GM21619 (cell line): ENCODE measurements at regions not wholly inside any gene's neighbourhood (a gene's known extent, or its start where the extent isn't known, plus 50 kb on each side); places are given as distances from the start of the nearest gene placed in this dataset.

Experiments used
- ATAC-seq: cut with Tn5 transposase; IDR thresholded peaks from one replicate; pipeline ENCODE4 v1.9.1; 2021; ENCODE audit not compliant: unreplicated experiment

DNA sequence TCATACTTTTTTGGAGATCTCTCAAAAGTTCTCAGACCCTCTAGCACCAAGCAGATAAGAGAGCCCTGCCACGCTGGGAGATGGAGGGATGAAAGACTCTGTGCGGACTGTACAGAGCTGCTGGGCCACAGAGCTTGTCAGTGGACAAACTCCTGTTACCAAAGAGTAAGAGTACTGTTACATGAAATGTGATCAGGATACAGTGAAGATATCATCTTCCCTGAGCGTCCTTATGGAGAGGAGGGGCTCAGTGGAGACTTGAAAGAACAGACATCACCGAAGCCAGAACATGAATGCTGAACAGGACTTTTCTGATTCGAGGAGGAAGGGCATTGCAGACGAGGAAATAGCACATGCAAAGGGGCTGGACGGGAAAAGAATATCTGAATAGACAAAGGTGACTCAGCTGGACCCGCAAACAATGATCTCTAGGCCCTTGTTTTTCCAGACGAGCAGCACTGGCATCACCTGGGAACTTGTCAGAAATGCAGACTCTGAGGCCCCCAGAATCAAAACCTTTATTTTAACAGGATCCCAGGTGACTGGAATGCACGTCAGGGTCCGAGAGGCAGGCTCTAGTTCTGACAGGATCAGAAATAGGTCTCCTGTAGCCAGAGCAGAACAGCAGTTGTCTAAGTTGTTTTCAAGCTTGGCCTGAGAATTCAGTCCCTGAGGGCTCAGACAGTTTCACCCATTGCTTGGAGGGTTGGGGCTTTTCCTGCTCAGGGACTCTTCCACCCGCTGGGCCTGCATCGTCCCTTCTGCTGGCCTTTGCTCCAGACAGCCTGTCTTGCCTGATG lies 277.9 kb downstream of the RPLP1 start:
- ATAC-seq = no peak

DNA sequence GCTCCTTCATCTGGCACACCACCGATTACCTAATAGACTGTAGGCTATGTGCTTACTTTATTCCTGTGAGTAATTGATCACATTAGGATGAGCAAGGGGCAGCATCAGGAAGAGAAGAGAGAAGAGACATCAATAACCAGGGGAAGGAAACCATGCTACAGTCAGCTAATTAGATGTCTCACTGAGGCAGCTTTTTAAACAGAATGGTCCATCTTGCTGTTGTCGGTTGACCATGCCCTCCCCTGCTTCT lies 278.4 kb downstream of the RPLP1 start:
- no peak for ATAC-seq

DNA sequence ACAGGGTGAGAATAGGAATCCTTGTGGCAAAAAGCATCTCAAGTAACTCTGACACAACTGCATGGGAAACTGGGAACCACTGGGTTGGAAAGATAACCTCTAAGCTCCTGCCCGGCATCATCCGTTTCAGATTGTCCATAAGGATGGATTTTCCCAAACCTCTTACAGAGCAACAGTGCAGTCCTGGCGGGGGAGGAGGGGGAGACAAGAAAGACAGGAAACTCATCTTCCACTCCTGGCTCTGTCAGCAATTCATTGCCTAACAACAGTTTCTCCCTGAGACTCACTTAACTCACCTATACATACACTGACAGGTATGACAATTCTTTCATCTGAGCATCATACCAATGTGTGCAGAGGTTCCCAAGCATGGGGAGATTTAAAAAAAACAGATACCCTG lies 279.0 kb downstream of the RPLP1 start:
- ATAC-seq = no peak

DNA sequence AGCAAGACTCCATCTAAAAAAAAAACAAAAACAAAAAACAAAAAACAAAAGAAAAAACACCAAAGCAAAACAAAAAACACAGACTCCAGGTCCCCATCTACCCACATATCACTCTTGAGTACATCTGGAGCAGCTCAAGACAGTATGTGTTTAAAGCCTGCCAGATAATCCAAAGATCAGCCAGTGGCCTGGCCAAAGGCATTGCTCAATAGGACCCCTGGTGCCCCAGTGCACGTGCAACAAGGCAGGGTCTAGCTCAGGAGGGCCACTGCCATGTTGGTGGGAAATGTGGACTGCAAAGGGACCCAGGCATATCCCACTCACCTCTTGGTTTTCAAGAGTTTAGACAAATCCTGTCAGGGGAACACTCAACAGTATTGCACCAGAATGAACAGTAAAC lies 279.5 kb downstream of the RPLP1 start:
- ATAC-seq = no peak

DNA sequence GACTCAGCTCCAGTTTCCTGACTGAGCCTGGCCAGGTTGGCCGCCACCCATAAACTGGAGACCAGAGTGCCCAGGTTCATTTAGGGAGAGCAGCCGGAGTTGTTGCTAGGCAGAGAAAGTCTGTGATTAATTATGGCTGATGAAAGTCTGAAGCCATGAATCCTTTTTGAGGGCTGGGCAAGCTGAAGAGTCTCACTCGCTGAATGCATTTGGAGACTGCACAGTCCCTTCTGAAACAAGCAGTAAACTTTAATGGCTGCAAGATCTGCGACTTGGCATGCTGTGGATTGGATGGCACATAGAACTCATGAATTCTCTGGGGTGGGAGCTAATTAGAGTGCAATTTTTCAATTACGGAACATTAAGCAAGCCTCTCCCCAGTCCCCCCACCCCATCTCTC lies 282.1 kb downstream of the RPLP1 start:
- no peak for ATAC-seq

DNA sequence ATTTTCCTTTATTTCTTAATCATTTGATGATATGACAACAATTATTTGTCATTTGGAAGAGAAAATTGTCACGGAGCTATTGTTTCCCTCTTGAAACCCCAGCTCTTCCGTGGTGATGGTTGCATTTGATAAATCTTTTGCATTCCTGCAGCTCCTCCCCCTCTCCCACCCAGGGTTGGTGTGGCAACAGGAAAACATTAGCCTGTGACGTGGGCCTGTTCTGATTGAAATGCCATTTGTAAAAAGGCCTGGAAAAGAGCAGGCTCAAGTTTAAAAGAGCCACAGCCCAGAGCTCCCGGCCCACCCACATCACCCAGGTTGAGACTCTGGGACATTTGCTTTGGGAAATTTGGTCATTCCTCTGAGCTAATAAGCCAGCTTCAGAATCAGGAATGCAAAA lies 282.5 kb downstream of the RPLP1 start:
- ATAC-seq = no peak

DNA sequence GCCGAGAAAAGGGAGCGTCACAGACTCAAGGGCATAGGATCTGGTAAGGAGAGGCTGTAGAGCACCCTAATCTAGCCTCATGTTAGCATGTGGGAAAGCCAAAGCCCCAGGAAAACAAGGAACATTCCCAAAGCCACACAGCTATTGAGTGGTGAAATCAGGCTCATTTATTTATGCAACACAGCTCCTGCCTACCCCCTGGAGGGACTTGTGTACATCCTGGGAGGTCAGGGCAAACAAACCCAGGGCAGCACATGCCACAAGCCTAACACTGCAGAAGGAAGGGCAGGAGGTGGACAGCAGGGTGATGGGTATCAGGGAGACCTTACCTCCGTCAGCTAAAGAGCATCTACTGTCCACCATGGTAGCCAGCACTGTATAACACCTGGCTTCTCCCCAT lies 283.5 kb downstream of the RPLP1 start:
- no peak for ATAC-seq

DNA sequence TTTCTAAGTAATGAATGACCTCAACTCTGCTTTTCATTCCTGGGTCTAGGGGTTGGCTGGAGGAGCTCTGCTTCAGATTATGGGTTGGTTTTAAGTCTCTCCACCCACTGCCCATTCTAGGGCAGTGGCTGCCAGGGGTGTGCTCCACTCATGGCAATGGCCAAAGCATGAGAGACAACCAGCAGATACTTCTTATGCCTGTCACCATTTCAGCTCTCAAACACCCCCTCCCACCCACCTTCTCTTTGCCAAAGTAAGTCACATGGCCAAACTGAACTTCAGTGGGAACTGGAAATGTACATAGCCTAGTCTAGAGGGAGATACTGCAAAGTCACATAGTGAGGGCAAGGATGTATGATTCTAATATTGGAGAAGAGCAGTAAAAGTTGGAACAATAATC lies 285.3 kb downstream of the RPLP1 start:
- ATAC-seq = no peak

DNA sequence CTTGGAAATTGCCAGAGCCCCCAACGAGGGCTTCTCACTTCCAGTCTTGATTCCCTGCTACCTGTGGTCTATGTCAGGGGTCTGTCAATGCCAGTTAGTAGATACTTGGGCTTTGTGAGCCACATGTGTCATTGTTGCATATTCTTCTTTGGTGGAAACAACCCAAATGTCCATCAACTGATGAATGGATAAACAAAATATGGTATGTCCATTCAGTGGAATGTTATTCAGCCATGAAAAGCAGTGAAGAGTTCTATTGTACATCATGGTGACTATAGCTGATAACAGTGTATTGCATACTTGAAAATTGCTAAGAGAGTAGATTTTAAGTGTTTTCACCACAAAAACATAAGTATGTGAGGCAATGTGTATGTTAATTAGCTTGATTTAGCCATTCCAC lies 288.1 kb downstream of the RPLP1 start:
- ATAC-seq = no peak

DNA sequence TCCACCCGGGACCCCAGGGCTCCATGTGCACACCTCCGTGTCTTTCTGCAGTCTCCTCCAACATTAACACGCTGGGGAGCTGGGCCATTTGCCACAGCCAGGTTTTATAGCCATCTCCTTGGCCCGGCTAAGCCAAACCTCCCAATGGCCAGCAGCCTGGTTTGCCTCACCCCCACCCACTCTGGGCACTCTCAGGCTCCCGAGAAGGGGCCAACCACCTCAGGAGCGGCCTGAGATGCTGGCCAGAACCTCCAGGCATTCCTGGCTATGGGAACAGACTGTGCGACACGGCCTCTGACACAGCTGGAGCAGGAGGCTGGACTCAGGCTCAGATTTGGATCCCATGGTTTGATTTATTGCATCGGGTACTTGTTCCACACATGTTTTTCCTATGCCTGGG lies 289.7 kb downstream of the RPLP1 start:
- ATAC-seq = no peak

DNA sequence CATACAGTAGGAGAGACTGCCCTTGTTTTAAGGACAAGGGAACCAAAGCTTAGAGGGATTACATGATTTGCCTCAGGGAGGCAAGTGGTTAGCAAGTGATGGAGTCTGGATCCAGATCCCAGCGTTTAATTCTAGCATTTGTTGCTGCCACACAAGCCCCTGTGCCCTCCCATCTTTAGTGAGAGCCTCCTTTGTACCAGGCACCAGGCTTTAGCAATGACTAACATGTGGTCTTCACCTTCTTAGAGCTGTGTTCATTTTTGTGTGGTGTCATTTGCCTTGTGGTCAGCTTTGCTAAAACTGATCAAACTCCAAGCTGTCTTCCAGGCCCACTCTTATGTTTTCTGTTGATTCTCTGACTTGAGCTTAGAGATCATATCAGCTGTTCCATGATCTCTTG lies 290.5 kb downstream of the RPLP1 start:
- no peak for ATAC-seq

DNA sequence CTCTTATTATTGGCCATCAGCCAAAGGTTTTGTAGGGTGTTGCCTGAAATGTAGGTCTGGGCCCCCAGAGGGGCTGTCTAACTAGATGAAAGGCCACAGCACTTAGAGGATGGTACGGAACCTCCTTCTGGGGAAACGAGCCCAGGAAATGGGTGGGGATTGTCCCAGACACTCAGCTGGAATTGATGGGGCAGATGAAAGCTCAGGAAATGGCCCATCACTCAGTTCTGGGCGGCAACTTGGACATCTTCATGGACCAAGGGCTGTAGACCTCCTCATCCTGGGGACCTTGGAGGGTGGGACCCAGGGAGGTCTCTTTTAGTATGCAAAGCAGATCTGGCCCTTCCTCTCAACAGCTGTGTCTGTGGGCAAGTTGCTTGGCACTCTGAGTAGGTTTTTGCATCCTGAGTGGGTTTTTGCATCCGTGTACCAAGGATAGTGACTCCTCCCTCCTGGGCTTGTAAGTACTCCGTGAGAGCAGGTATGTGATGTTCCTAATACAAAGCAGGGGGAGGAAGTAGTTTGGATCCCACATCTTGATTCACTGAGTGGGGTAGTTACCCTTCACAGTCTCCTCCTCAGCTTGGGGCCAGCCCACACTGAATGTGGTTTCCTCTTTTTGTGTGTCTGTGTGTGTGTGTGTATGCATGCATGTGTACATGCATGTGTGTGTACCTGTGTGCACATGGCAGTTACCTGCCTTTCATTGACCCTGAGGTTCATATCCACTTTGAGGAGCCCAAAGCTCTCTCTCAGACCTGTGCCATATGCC lies 292.0 kb downstream of the RPLP1 start:
- no peak for ATAC-seq

DNA sequence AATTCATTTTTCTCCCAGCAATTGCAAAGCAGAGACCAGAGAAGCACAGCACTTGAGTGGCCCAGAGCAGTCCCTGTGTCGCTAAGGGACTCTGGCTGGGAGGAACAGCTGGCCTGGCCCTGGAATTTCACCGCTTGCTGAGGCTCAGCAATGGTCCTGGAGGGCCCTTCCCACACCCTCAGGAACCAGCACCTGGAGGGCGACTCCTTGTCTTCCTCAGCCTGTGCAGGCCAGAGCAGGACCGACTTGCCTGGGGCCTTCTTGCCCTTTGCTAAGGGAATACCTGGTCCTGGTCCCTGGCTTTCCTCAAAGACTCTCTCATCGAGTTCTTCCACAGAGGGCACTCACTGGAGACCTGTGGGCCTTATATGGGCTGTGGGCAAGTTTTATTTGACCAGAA lies 294.6 kb downstream of the RPLP1 start:
- ATAC-seq = no peak

DNA sequence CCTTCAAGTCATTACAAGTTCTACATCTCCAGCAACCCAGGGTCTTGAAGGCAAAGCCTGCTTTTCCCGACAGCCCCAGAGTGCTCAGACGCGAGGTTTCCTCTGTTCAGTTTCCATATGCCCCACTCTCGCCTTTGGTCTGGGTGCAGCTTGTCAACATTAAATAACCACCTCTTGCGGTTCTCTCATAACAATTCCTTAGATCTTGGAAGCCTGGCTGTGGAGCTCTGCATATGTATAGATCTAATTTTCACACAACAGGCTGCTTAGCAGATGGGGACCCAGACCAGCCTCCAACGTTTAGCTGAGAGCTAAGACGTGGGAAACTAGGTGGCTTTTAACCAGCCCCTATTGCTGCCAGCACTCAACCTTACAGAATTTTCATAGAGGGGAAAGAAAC lies 295.5 kb downstream of the RPLP1 start:
- ATAC-seq = no peak

DNA sequence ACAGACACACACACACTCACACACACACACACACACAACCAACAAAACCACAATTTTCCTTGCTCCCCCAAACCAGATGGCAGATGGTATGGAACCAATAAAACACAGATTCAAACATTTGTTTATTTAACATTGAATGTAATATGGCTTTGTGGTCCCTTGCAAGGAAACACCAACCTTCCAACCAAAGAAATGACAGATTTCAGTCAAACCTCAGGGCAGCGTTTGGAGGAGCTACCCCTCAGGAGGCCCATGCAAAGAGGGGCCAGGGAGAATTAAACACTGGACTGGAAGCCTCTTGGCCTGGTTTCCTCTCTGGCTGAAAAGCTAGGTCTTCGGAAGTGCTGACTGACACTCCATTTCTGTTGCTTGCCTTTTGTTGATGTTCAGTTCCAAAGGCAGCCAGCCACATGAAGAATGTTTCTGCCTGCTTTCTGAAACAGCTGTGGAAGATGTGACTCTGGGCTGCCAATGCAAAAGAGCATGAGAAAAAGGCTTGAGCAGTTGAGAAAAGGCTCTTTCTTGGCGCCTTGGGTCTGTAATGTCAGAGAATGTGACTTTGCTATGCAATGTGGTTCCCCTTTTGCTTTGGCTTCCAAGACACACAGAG lies 296.1 kb downstream of the RPLP1 start:
- ATAC-seq = no peak

DNA sequence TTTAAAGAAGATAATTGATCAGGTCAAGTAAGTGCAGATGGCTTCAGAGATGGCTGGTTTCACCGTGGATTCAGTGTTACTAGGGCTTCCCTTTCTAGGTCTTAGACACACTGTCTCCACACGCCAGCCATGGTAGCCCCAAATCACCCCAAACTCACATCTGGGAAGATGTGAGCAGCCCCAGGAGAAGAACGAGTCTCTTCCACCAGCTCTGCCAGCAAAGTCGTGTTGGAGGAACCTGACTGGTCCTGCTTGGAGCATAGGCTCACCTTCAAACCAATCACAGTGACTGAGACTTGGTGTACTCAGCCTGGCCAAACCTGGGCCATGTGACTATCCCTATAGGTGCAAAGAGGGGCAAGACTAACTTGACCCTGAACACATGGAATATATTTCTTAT lies 296.7 kb downstream of the RPLP1 start:
- ATAC-seq = no peak

DNA sequence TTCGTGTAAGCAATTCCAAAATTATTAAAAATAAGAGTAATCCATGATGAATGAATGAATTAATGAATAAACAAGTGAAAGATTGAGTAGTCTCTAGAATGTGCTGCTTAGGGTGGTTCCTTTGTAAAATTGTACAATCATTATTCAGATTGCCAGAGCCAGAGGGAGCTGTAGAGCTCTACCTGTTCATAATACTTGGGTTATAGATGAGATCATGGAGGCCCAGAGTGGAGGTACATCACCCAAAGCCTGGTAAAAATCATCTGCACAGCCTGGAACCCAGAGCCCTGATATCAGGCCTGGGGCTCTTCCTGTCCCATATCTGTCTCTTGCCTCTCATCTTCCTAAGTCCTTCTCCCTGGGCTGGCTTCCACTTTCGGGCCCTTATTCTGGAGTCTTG lies 297.2 kb downstream of the RPLP1 start:
- no peak for ATAC-seq

DNA sequence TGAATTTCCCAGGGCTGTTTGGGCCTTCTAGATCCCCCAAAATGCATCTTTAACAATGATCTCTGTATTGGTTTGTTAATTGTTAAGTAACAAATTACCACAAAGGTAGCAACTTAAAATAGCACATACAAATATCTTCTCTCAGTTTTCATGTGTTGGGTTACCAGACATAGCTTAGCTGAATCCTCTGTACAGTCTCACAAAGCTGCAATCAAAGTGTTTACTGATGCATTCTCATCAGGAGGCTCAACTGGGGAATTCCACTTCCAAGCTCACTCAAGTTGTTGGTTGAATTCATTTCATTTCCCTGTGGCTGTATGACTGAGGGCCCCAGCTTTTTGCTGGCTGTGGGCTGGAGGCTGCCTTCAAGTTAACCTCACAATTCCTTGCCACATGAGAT lies 297.6 kb downstream of the RPLP1 start:
- ATAC-seq = no peak

DNA sequence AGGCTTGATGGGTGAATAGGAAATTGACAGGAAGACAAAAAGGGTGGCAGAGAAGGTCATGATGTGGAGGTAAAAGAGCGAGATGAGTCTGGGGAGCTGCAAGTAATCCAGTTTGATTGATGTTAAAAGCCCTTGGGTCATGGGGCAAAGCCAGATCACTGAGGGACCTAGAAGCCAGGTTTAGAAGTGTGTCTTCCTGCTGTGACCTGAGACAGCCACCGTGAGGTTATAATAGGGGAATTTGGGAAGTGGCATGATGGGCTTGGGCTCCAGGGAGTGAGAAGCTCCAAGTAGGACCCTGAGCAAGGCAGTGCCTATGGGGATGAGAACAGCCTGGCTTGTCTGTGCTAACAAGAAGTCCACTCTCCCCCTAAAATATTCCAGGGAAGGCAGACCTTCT lies 298.5 kb downstream of the RPLP1 start:
- no peak for ATAC-seq

DNA sequence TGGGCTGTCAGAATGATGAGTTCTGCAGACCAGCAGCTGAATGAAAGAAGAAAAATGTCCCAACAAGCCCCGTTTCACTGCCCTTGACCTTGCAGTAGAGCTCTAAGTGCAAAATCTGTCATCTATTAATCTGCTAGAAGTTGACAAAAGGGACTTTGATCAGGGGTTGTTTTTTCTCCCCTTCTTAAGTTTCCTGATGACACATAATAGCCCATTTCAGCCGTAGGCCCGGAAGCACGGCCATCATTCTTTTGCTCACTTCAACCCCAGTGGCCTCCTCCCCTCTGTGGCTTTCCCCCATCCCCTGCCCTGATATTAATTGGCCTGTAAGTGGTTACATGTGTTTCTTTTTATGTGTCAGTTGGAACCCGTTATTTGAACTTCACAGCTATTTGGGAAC lies 298.9 kb downstream of the RPLP1 start:
- no peak for ATAC-seq

DNA sequence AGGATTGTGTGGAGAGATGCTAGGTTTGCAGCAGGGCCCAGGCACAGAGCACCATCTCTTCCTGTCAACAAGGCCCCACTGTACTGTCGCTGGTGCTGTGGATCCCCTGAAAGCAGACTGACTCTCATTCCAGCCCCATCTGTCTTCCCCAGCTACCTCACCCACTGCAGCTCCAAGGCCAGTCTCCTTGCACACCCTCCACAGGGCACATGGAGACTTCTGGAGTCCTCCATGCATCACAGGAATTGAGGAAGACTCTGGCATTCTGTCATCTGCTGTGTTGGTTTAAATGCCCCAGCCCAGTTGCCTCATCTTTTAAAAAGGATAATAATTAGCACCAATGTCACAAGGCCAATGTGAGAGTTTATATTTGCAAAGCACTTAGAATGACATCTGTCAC lies 301.2 kb downstream of the RPLP1 start:
- no peak for ATAC-seq

DNA sequence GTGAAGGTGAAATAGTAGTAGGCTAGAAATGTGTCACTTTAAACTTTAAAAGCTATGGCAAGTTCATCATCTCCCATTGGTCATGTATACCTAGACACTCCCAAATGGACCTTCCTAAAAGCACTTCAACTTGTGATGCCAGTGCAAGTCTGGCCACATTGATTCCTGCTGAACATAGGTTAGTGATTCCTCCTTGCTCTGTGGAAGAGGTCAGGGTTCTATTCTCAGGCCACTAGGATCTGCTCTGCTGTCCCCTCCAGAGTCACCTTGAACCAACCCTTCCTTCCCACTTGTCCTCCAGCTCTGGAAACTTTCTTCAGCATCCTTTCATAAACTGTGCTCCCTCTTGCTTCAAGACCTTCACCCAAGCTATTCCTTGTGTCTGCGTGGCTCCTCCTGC lies 301.7 kb downstream of the RPLP1 start:
- no peak for ATAC-seq
